CD4-positive, alpha-beta T cell treated with Interleukin-10 for 1 hour (primary cell): ENCODE measurements at regions not wholly inside any gene's neighbourhood (a gene's known extent, or its start where the extent isn't known, plus 50 kb on each side); places are given as distances from the start of the nearest gene placed in this dataset.

Experiments used
- DNase-seq: peaks from one replicate; pipeline ENCODE4 v3.0.0-alpha.2; 2020

DNA sequence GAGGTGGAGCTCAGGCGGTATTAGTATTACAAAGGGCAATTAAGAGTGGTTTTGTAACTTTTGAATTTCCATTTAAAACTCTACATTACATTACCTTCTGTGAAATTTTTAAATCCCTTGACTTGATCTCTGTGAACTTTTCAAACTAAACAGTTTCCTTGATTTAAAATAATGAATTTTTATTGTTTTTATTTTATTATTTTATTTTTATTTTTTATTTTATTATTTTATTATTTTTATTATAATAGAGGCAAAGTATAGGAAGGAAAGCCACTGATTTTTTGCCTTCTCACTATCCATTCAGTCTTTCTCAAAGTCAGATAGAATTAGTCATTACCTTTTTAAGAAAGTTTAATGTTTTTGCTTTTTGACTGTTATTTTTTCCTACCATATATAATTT, 1248.1 kb upstream of the SLC10A2 start:
- no peak for DNase-seq

DNA sequence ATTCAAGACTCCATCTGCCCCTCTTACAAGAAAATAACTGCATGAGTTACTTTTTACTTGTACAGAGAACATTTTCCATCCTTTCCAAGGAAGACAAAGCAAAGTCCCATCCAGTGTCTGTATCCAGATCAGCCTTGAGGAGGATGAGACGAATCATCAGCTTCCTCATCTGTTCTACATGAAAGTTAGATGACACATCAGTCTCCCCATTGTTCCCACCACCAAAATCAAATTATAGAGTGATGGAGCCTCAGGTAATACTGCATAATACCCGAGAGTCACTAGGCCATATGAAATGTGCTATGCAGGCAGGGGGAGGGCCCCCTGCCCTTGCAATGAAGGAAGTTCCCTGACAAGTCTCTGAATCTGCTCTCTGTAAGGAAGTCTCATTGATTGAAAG, 1244.6 kb upstream of the SLC10A2 start:
- no peak for DNase-seq

DNA sequence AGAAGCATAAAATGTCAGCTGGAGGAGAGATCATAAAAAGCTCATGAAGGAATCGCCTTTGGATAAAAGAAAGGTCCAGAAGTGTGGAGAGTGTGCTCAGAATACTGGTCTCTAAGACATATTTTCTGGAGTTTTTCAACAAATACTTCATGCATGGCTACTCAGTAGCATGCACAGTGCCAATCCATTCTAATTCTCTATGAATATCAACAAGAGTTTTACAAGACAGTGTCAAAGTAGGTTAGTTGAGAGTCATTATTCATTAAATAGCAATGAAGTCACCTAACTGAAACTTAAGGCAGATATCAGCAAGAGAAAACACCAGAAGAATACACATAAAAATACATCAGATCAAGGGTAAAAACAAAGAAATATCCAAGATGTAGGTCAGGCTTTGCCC, 1243.2 kb upstream of the SLC10A2 start:
- DNase-seq, result no peak

DNA sequence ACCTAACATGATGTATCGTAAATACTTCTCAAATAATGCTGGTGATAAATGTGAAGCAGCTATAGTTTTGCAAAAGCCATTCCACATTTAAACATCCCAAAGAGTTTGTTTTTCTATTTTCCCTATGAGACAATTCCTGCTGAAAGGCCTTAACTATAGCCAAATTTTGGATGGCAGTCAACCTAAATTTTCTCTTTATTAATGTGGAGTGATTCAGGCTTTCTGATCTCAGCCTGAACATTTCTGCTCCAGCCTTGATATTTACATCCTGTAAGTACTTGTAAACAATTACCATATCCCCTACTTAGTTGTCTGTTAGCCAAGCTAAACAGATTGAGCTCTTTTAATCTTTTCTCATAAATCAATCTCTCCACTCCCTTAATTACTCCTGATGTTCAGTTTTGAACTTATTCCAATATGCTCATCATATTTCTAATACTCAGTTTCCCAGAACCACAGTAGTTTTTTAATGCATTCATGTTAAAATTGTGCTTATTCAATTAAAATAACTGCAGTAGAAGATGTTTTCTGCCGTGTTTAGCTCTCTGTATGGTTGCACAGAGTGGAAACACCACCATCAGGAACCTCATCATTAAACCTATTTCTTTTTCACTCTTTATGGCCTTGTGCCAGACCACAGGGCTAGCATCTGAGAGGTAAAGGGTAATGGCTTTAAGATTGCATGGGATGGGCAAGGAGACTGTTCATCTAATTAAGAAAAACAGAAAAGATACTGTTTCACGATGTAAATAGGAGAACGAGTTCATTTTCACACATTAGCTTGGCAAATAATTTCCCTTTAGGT, 1235.2 kb upstream of the SLC10A2 start:
- DNase-seq, result no peak

DNA sequence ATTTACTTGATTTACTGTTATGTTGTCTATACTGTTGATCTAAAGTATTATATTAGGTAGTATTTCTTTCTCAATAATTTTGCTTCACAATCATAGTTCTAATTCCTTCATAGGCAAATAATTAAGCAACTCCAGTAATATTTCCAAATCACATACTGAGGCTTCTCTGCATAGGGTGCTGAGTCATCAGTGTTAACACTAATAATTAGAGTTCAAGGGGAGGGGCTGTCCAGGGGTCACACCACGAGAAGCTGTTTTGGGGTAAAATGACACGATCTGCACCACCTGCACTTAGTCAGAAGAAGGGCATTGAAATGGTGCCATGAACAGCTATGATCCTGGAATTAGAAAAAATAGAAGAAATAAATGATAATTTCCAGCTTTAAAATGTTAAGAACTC, 1230.9 kb upstream of the SLC10A2 start:
- DNase-seq, result no peak

DNA sequence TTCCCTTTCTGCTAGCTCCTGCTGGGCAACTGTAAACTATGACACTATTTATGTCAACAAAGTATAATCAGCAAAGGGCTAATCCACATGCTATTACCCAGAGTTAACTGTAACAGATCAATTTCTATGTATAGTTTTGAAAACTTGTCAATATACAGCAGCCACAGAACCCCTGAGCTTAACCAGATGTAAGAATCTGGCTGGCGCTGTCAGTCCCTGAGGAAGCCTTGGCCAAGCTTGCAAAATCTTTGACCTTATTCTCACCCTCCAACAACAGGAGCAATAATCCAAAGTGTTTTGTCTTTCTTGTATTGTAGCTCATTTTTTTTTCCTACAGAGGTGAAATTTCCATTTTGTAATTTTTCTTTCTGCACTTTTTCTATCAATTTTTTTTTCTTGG, 1230.1 kb upstream of the SLC10A2 start:
- DNase-seq, result no peak

DNA sequence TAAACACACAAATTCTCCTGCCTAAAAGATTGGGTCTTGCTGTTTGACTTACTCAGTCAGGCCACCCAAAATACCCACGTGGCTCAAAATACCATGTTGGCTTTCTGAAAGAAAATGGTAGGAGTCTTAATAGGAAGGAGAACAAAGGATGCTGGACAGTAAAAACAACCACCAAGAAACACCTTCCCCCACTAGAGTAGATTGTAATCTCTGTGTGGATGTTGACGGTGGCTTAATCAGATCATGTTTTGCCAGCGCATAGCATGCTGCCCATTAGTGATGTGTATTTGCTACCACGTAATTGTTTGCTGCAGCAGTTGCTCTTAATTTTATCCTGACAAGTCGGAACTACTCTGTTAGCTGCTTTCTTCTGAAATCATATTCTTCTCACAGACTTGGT, 1229.3 kb upstream of the SLC10A2 start:
- DNase-seq, result no peak

DNA sequence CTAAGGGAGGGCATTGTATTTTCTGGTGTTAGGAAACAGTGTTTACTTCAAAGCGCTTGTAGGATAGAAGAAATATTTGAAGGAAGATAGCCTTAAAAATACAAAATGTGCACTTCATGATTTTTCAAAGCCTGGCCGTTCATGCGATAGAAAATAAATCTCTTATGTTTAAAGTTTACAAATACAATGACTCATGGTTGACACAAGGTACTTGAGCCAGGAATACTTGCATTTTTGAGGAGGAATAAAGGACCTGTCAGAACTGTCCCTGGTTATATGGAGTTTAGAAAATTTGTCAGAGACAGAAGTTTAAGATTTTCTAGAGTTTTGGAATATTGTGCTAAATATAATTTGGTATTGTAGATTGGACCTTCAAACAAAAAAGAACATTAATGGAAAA, 1223.2 kb upstream of the SLC10A2 start:
- DNase-seq, result no peak

DNA sequence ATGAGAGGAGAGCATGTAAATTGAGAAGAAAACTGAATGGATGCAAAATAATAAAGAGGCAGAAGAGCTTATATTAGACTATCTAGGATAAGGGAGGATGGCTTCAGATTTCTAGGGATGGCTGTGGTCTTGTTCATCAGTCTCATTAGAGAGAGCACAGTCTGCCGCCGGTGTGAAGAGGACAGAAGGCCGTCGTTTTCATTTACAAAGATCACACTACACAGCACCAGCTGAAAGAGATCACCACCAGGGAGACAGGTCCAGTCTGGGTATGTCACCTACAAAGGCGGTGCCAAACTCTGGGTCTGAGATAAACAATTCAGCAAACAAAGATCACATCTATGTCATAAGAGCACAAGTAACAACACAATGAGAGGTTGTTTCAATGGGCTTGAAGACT, 1222.3 kb upstream of the SLC10A2 start:
- DNase-seq, result no peak

DNA sequence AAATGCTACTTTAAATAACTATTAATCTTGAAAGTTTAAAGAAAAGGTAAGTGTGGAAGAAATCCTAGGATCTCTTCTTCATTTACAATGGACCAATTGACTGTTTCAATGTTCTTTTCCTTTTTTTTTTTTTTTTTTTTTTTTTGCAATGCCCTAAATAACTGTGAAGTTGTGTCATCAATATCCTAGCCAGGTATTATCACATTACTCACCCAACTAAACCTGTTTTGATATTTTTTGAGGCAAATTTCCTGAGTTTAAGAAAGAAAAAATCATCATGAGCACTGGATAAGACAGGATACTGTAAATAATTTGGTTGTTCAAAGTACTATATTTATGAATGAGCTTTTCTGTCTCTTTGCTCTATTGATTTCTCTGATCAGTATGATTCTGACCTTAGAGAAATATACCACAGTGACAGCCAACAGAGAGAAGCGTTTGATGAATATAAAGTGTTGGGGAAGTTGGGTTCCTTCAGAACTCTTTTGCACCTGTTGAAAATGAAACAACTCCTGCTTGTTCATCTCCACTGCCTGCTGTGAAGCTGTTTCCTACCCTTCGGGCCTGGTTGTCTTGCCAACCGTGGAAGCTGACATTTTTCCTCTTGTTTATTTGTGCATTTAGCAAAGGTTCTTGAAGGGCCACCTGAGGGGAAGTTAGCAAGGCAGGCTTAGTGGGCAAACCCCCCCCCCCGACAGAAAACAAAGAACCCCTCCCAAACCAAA, 1220.5 kb upstream of the SLC10A2 start:
- DNase-seq, result no peak

DNA sequence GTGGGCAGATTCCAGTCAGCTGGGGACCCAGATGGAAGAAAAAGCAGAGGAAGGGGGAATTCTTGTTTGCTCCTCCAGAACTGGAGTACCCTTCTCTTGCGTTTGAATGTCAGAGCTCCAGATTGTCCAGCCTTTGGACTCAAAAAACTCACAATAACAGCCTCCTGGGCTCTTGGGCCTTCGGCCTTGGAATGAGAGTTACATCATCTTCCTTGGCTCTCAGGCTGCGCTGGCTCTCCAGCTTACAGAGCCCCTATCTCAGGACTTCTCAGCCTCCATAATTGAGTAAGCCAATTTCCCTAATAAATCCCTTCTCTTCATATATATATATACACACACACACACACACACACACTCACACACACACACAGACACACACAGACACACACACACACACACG, 1215.7 kb upstream of the SLC10A2 start:
- no peak for DNase-seq

DNA sequence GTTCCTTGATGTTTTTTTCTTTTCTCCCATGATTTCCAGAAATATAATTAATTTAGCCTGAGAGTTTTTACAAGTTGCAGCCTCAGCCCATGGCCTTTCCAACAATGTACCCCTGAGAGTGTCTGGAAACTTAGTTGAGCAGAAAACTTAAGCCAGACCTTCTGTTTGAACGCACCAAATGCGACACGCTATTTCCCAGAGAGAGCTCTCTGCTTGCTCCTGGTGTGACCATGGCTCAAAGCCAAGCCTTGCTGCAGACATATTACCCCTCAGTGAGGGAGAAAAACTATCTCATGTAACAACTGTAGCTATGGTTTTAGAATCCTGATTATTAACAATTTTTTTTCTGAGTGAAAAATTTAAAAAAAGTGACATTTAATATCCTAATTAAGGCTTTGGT, 1204.5 kb upstream of the SLC10A2 start:
- no peak for DNase-seq

DNA sequence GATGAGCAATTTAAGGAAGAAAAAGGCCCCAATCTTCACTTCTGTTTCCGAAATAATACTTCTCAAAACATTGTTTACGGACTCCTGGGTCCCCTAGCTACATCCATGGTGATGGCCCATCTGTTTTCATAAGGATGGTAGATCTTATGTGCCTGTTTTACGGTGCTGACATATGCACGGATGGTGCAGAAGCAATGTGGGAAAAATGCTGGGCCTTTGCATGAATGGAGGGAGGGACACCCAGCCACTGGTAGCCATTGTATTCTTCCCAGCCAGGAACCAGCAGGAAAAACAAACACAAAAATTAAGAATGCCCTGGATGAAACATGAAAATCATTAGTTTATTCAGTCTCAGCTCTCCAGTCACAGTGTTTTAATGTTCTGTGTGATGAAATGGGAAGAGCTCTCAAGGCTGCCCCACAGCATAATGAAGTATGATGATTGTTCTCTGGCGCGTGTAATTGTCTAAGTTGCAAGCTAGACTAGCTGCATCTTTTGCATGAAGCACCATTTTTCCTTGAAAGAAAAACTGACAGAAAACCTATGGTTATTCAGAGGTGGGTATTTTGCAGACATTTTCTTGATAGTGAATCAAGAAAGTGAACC, 1201.1 kb upstream of the SLC10A2 start:
- DNase-seq, result no peak

DNA sequence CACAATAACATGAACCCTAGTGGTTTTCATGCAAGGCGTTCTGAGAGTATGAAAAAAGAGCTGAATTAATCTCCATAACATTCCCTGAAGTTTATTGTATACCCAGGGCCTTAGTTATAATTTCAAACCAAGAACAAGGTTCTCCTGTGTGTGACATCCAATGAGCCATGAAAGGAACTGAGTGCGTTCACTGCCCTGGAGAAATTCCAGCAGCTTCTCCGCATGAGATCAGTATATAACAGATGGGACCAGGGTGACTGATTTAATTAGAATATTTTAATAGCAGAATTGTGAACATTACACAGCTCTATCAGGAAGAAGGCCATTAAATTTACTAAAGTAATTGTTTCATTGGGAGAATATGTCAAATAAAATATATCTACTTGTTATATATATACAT, 1190.5 kb upstream of the SLC10A2 start:
- no peak for DNase-seq

DNA sequence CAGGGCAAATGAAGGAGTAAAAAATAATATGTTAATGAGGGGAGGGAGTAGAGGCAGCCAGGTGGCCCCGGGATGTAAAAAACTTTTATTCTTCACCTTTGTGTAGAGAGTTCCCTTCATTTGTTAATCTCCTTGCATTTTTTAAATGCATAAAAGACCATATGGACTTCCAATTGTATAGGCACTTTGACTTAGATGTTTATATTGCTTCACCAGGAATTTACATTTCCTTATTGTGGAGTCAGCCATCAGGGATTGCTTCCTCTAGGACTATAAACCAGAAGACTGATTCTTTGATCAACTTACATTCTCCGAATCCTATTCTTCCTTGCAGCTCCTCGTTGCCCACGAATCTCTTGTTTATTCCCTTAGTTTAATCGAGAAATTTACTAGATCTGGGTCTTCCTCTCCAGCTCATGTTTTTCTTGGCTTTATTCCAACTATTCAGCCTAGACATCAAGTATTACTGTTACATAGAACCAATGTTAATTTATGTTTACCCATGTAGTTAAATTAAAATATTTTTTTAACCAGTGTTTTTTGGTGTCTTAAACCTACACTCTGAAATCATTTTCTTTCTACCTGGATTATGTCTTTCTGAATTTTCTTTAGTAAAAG, 1187.0 kb upstream of the SLC10A2 start:
- DNase-seq, result no peak

DNA sequence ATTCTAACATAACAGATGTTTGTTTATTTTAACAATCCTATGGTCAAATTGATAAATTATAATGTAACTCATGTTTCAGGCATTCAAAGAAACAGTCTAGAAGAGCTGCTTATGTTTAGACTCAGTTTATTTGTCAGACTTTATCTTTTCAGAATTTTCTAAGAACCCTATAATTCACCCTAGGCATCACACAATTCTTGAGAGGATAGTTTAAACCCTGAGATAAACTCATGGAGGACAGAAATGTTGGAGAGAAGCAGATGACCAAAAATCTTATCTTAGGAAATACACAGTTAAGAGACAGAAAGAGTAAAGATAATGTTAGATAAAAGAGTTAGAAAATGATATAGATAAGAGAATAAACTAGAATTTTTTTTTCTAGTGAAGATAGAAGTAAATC, 1185.7 kb upstream of the SLC10A2 start:
- DNase-seq, result no peak

DNA sequence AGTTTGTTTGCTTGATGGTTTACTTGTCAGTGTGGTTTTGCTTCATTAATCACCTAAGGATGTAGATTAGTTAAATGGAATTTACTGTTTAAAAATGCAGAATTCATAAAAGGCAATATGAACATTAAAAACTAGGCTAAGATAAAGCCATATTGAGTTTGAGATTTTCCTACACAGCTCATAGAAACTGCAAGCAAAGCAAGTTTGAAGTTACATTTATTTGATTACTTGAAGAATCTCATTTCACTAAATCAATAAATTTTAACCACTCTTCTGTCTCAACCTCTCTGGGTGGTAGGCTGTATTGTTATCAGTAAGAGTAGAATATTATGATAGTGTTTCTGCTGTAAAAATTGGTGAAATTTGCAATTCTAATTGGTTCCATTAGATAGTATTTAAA, 1180.7 kb upstream of the SLC10A2 start:
- no peak for DNase-seq

DNA sequence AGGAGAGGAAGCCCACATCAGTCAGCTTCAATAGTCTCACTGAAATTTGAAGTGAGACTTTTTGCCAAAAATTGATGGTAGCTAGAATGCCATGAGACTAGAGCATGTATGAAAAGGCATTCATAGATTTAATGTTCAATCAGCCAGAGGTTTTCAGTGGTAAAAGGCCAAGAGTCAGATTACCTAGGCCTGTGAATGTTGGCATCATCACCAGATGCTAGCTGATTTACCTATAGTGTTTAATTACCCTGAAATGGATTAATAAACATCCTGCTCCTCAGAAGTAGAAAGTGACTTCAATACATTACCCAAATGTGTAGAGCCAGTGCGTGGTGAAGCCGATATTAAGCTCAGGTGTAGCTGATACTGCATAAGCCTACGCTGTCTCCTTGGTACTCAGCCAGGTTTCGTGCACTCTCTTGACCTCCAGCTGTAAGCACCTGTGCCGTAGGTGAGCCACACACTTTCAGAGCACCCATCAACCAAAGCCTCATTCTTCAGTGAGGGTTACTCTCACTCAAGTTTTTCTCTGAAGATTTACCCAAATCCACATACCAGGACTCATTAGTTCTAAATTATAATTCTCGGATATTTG, 1140.3 kb upstream of the SLC10A2 start:
- DNase-seq, result no peak

DNA sequence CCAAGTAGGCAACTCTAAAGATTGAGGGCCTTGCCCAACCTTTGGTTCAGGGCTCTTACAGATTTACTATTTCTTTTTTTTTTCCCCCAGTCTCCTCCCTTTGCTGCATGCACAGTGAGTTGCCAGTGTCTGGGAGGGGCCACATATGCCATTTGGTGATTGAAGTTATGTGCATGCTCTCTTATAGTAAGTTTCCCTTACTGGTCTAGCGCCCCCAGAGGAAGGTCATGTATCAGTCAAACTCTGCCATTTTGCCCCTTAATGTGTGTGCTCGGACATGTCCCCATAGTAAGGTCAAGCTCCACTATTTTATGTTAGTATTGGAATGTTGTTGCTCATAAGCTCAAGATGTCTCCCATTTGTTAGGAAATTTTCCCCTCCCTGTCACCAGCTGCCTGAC, 1138.0 kb upstream of the SLC10A2 start:
- DNase-seq, result no peak

DNA sequence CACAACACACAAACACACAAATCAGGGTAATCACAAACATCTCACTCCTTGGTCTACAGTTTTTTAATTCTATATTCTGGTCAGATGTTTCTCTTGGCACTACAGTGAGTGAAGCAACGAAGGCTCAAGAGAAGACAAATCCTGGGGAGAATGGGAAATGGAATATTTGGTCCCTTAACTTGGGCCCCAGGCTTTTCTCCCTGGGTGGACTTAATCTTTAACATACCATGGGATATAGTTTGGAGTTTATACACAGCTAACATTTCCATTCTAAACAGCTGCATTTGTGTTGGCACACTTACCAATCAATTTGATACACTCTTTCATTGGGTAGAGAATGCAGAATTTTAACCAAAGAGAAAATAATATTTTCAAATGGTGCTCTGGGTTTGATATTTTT, 1132.6 kb upstream of the SLC10A2 start:
- DNase-seq, result no peak

DNA sequence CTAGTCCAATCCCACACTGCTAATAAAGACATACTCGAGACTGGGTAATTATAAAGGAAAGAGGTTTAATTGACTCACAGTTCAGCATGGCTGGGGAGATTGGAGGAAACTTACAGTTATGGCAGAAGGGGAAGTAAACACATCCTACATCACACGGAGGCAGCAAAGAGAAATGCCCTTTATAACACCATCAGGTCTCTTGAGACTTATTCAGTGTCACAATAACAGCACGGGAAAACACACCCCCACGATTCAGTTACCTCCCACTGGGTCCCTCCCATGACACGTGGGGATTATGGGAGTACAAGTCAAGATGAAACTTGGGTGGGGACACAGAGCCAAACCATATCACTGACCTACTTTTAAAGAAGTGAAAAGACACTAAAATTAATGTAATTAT, 1130.4 kb upstream of the SLC10A2 start:
- no peak for DNase-seq

DNA sequence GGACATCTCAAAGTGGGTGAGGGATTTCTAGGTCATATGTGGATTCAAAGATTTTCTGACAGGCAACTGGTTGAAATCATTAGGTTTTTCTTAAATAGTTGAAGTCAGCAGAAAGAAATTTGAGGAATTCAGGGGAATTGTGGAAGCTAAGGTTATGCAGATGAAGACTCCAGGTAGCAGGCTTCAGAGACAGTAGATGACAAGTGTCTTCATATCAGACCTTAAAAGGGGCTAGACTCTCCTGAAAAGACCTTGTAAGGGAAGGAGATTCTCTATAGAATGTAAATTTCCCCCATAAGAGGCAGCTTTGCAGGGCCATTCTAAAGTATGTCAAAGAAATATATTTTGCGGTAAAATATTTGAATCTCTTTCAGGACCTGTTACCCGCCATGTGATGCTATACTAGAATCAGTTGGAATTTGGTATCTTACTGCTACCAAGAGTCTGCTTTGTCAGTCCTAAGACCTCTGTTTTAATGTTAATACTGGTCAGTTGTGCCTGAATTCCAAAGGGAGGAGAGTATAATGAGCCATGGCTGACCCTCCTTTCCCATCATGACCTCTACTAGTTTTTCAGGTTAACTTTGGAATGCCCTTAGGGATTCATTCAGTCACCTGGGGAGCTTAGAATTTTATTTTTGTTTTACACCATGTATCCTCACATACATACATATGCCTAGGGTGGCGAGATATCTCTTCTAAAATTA, 1115.5 kb upstream of the SLC10A2 start:
- no peak for DNase-seq
